Suprapubic skin (tissue), 4 donors: ENCODE measurements at regions not wholly inside any gene's neighbourhood (a gene's known extent, or its start where the extent isn't known, plus 50 kb on each side); places are given as distances from the start of the nearest gene placed in this dataset.

Source experiments
- DNase-seq, 2 donors: peaks; one replicate each; pipeline ENCODE4 v3.0.0-alpha.2; 2019; ENCODE audit warnings: low spot score in 2 of 2
- H3K27ac ChIP-seq: fragments of 200-600 bp; sonication (generic); one replicate; pipeline ENCODE4 v1.5.1; 2019
- H3K27me3 ChIP-seq: fragments of 200-600 bp; sonication (generic); one replicate; pipeline ENCODE4 v1.5.1; 2019
- H3K36me3 ChIP-seq: fragments of 200-600 bp; sonication (generic); one replicate; pipeline ENCODE4 v1.5.1; 2019
- H3K4me1 ChIP-seq: fragments of 200-600 bp; sonication (generic); one replicate; pipeline ENCODE4 v1.5.1; 2019
- H3K4me3 ChIP-seq: fragments of 200-600 bp; sonication (generic); one replicate; pipeline ENCODE4 v1.5.1; 2019; ENCODE audit warnings: mild to moderate bottlenecking
- H3K9me3 ChIP-seq: fragments of 200-600 bp; sonication (generic); one replicate; pipeline ENCODE4 v1.5.1; 2019
- EP300 ChIP-seq: sonication (generic); formaldehyde crosslinking; IDR thresholded peaks from one replicate; pipeline ENCODE4 v1.6.1; 2017; ENCODE audit warnings: antibody characterized with exemption
- POLR2A ChIP-seq, 2 donors: fragments of 450-650 bp; IDR thresholded peaks; one replicate each; pipeline ENCODE4 v1.6.1; 2017; ENCODE audit warnings: antibody characterized with exemption in 2 of 2, mild to moderate bottlenecking in 2 of 2, moderate library complexity in 2 of 2
- POLR2AphosphoS5 ChIP-seq, 3 donors: sonication (generic); formaldehyde crosslinking; IDR thresholded peaks; one replicate each; pipeline ENCODE4 v1.6.1; 2017; ENCODE audit warnings: antibody characterized with exemption in 3 of 3
- WGBS: methylation state at CpG from one replicate; pipeline ENCODE4 v1.1.5; 2018; 5-methylcytosine and 5-hydroxymethylcytosine counted together
- TF ChIP-seq, protein P1 (sequence below), 2 donors: fragments of 200-600 bp in 1 of 2; fragments of 450-650 bp in 1 of 2; sonication (generic) in 1 of 2; IDR thresholded peaks; one replicate each; pipeline ENCODE4 v1.5.1; 2016 to 2019; ENCODE audit warnings: antibody characterized with exemption in 2 of 2, mild to moderate bottlenecking in 1 of 2, moderate library complexity in 1 of 2

GRCh38 chr5:87121304-87122150 lies 146.2 kb upstream of the RASA1 start:
- no peak for TF ChIP-seq POLR2A (IDR thresholded peaks at IDR 0.05)
- TF ChIP-seq EP300, result no peak
- TF ChIP-seq, protein P1, sequence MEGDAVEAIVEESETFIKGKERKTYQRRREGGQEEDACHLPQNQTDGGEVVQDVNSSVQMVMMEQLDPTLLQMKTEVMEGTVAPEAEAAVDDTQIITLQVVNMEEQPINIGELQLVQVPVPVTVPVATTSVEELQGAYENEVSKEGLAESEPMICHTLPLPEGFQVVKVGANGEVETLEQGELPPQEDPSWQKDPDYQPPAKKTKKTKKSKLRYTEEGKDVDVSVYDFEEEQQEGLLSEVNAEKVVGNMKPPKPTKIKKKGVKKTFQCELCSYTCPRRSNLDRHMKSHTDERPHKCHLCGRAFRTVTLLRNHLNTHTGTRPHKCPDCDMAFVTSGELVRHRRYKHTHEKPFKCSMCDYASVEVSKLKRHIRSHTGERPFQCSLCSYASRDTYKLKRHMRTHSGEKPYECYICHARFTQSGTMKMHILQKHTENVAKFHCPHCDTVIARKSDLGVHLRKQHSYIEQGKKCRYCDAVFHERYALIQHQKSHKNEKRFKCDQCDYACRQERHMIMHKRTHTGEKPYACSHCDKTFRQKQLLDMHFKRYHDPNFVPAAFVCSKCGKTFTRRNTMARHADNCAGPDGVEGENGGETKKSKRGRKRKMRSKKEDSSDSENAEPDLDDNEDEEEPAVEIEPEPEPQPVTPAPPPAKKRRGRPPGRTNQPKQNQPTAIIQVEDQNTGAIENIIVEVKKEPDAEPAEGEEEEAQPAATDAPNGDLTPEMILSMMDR (IDR thresholded peaks at IDR 0.05), result no peak
- TF ChIP-seq POLR2AphosphoS5 (IDR thresholded peaks at IDR 0.05), result no peak
- no peak for DNase-seq
- WGBS, result 42% methylated on average over 5 of the region's 5 CpGs

GRCh38 chr5:87122151-87122977 lies 145.3 kb upstream of the RASA1 start:
- H3K9me3 ChIP-seq, result no peaks in the 10 kb centered on the region
- H3K4me3 ChIP-seq, result no peak overlapping the region
- no peaks in the 10 kb centered on the region for H3K27me3 ChIP-seq
- TF ChIP-seq POLR2AphosphoS5 (IDR thresholded peaks at IDR 0.05) (no peak), POLR2A (IDR thresholded peaks at IDR 0.05) (no peak), EP300 (no peak)
- TF ChIP-seq, protein P1 (IDR thresholded peaks at IDR 0.05), result no peak
- H3K27ac ChIP-seq, result no peak overlapping the region
- H3K36me3 ChIP-seq, result no peaks in the 10 kb centered on the region
- 80% methylated on average over 4 of the region's 4 CpGs for WGBS
- no peak for DNase-seq
- H3K4me1 ChIP-seq, result peaks cover 17% of the 10 kb centered on the region

More at GRCh38 chr5:87121304-87122150, 146.2 kb upstream of the RASA1 start:
- Histone ChIP-seq H3K36me3 (no peaks in the 10 kb centered on the region), H3K4me3 (no peak overlapping the region), H3K4me1 (peaks cover 17% of the 10 kb centered on the region), H3K27me3 (no peaks in the 10 kb centered on the region), H3K27ac (no peak overlapping the region), H3K9me3 (no peaks in the 10 kb centered on the region)

DNA sequence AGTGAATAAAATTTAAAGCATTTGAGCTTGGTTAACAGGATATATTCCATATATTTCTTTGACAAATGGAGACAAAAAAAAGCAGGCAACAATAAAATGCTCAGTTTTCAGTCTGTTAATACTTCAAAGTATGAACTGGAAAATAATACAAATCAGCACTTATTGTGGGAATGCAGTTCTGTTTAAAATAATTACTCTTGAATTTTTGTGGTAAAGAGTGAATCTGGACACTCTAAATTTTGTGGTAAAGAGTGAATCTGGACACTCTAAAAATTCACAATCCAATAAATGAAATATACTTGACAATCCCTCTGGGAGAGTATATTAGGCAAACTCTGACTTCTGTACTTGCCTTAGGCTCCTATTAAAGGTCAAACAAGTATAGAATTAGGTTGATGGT lies 141.9 kb upstream of the RASA1 start:
- H3K9me3 ChIP-seq, result no peaks in the 10 kb centered on the region
- H3K4me1 ChIP-seq, result peaks cover 7% of the 10 kb centered on the region
- no peak for DNase-seq
- no peak for TF ChIP-seq EP300
- TF ChIP-seq POLR2AphosphoS5 (IDR thresholded peaks at IDR 0.05), result no peak
- TF ChIP-seq POLR2A (IDR thresholded peaks at IDR 0.05), result no peak
- TF ChIP-seq, protein P1 (IDR thresholded peaks at IDR 0.05), result no peak
- no peaks in the 10 kb centered on the region for H3K36me3 ChIP-seq
- no peak overlapping the region for H3K4me3 ChIP-seq
- H3K27ac ChIP-seq, result no peak overlapping the region
- H3K27me3 ChIP-seq, result no peaks in the 10 kb centered on the region

GRCh38 chr5:87126869-87127268 lies 140.8 kb upstream of the RASA1 start:
- Histone ChIP-seq H3K36me3 (no peaks in the 10 kb centered on the region), H3K4me1 (peaks cover 2% of the 10 kb centered on the region), H3K4me3 (no peak overlapping the region), H3K27ac (no peak overlapping the region), H3K27me3 (no peaks in the 10 kb centered on the region), H3K9me3 (no peaks in the 10 kb centered on the region)
- DNase-seq, result no peak
- TF ChIP-seq EP300 (no peak), POLR2A (IDR thresholded peaks at IDR 0.05) (no peak), POLR2AphosphoS5 (IDR thresholded peaks at IDR 0.05) (no peak)
- TF ChIP-seq, protein P1 (IDR thresholded peaks at IDR 0.05), result no peak
- 74% methylated on average over 3 of the region's 3 CpGs for WGBS

DNA sequence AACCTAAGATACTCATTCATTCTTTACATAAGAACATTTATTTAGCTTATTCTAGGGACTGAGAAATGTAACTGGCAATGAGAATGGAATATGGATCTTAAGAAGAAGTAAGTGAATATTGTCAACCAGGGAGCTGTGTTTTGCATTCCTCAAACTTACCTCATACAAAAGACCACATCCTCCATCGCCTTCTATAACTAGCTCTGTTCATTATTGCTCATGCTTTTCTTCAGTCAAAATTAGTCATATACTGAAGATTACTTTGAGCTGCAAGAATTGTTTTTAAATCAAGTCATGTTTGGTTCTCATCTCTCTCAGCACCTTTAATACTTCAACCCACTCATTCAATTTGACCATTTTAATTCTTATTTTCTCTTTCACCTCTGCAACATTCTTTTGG lies 140.3 kb upstream of the RASA1 start:
- no peak for DNase-seq
- Histone ChIP-seq H3K27ac (no peak overlapping the region), H3K36me3 (no peaks in the 10 kb centered on the region), H3K9me3 (no peaks in the 10 kb centered on the region), H3K4me3 (no peak overlapping the region), H3K27me3 (no peaks in the 10 kb centered on the region), H3K4me1 (no peaks in the 10 kb centered on the region)
- TF ChIP-seq EP300 (no peak), POLR2AphosphoS5 (IDR thresholded peaks at IDR 0.05) (no peak), POLR2A (IDR thresholded peaks at IDR 0.05) (no peak)
- TF ChIP-seq, protein P1 (IDR thresholded peaks at IDR 0.05), result no peak
- 72% methylated on average over 1 of the region's 1 CpG for WGBS
